ENCODE measurements at regions not wholly inside any gene's neighbourhood (a gene's known extent, or its start where the extent isn't known, plus 50 kb on each side); places are given as distances from the start of the nearest gene placed in this dataset.

GRCh38 chr20:24236963-24237362, 232.5 kb upstream of the SYNDIG1 start:
- TF ChIP-seq, protein P1, sequence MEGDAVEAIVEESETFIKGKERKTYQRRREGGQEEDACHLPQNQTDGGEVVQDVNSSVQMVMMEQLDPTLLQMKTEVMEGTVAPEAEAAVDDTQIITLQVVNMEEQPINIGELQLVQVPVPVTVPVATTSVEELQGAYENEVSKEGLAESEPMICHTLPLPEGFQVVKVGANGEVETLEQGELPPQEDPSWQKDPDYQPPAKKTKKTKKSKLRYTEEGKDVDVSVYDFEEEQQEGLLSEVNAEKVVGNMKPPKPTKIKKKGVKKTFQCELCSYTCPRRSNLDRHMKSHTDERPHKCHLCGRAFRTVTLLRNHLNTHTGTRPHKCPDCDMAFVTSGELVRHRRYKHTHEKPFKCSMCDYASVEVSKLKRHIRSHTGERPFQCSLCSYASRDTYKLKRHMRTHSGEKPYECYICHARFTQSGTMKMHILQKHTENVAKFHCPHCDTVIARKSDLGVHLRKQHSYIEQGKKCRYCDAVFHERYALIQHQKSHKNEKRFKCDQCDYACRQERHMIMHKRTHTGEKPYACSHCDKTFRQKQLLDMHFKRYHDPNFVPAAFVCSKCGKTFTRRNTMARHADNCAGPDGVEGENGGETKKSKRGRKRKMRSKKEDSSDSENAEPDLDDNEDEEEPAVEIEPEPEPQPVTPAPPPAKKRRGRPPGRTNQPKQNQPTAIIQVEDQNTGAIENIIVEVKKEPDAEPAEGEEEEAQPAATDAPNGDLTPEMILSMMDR (conservative IDR thresholded peaks at IDR 0.05; ENCODE audit: low read depth, low read length) = no peak
- no peak for TF ChIP-seq EZH2 (IDR thresholded peaks at IDR 0.05; ENCODE audit: low read length, unreplicated experiment)
- no peak for TF ChIP-seq EZH2phosphoT487 (IDR thresholded peaks at IDR 0.05; ENCODE audit: borderline replicate concordance, low read length)
